ENCODE measurements at regions not wholly inside any gene's neighbourhood (a gene's known extent, or its start where the extent isn't known, plus 50 kb on each side); places are given as distances from the start of the nearest gene placed in this dataset.

DNA sequence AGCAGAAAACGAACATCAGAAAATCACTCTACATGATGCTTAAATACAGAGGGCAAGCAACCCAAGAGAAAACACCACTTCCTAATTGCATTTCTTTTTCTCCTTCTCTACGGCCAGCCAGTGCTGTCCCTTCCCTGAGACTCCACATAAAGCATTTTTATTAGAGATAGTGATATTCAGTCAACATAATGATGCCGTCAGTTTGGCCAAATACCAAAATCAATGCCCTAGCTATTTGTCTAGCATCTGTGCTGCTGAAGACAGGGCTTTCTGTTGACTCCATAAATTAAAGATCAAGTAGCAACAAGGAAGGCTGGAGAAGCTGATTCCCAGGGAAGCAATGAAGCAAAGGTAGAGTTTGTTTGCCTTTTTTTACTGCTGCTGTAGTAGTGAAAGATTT lies 1024.9 kb downstream of the REEP3 start:
- H3K4me3 Mint-ChIP-seq, result no peak overlapping the region
- H3K36me3 ChIP-seq (ENCODE audit: control insufficient read depth, insufficient read depth, low read length), result no peaks in the 10 kb centered on the region
- no peak overlapping the region for H3K27ac ChIP-seq (ENCODE audit: low read length)
- H3K36me3 Mint-ChIP-seq, result no peaks in the 10 kb centered on the region
- ATAC-seq (no peak), DNase-seq (no peak)
- no peaks in the 10 kb centered on the region for H3K27me3 Mint-ChIP-seq (ENCODE audit: low read depth in 2 of 2)
- H3K27ac Mint-ChIP-seq, result no peak overlapping the region
- no peaks in the 10 kb centered on the region for H3K27me3 ChIP-seq (ENCODE audit: control insufficient read depth, insufficient read depth, low read length)
- no peak overlapping the region for H3K4me3 ChIP-seq (ENCODE audit: low read length)
- H3K9me3 ChIP-seq (ENCODE audit: control insufficient read depth, insufficient read depth, low read length), result no peaks in the 10 kb centered on the region
- TF ChIP-seq, protein P1, sequence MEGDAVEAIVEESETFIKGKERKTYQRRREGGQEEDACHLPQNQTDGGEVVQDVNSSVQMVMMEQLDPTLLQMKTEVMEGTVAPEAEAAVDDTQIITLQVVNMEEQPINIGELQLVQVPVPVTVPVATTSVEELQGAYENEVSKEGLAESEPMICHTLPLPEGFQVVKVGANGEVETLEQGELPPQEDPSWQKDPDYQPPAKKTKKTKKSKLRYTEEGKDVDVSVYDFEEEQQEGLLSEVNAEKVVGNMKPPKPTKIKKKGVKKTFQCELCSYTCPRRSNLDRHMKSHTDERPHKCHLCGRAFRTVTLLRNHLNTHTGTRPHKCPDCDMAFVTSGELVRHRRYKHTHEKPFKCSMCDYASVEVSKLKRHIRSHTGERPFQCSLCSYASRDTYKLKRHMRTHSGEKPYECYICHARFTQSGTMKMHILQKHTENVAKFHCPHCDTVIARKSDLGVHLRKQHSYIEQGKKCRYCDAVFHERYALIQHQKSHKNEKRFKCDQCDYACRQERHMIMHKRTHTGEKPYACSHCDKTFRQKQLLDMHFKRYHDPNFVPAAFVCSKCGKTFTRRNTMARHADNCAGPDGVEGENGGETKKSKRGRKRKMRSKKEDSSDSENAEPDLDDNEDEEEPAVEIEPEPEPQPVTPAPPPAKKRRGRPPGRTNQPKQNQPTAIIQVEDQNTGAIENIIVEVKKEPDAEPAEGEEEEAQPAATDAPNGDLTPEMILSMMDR (IDR thresholded peaks at IDR 0.05), result no peak
- intact Hi-C loops (cut with micrococcal nuclease), result no loop called here
- H3K9me3 Mint-ChIP-seq, result peaks cover 2% of the 10 kb centered on the region in 2 donors
- 71% methylated on average over 2 of the region's 3 CpGs for WGBS (ENCODE audit: insufficient coverage)
- no peaks in the 10 kb centered on the region for H3K4me1 Mint-ChIP-seq
- H3K4me1 ChIP-seq (ENCODE audit: control insufficient read depth, insufficient read depth, low read length), result no peaks in the 10 kb centered on the region

DNA sequence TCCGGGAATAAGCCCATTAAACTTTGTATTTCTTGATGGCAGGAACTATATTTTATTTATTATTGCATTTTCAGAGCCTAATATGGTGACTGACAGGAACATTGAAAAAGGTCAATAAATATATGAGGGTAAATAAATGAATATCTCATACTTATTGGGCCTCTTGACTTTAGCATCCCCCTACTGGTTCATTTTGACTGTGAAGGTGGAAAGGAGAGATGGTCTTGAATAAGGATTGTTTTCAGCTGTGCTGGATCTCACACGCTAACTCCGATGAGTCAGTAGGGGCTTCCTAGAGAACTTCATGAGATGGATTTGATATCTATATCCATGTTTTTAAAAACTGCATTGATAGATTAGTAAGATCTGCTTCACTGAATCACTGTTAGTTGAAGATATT lies 1026.0 kb downstream of the REEP3 start:
- TF ChIP-seq, protein P1 (IDR thresholded peaks at IDR 0.05), result no peak
- Mint-ChIP-seq H3K27ac (no peak overlapping the region), H3K9me3 (peaks cover 5 to 13% of the 10 kb centered on the region in 2 donors), H3K4me3 (no peak overlapping the region), H3K27me3 (ENCODE audit: low read depth in 2 of 2) (no peaks in the 10 kb centered on the region), H3K36me3 (no peaks in the 10 kb centered on the region), H3K4me1 (no peaks in the 10 kb centered on the region)
- H3K4me1 ChIP-seq (ENCODE audit: control insufficient read depth, insufficient read depth, low read length), result no peaks in the 10 kb centered on the region
- no peak for DNase-seq
- no peaks in the 10 kb centered on the region for H3K9me3 ChIP-seq (ENCODE audit: control insufficient read depth, insufficient read depth, low read length)
- no peak for ATAC-seq
- no peaks in the 10 kb centered on the region for H3K36me3 ChIP-seq (ENCODE audit: control insufficient read depth, insufficient read depth, low read length)
- H3K27ac ChIP-seq (ENCODE audit: low read length), result no peak overlapping the region
- H3K4me3 ChIP-seq (ENCODE audit: low read length), result no peak overlapping the region
- no peaks in the 10 kb centered on the region for H3K27me3 ChIP-seq (ENCODE audit: control insufficient read depth, insufficient read depth, low read length)
- WGBS (ENCODE audit: insufficient coverage), result 94% methylated on average over 2 of the region's 3 CpGs
- intact Hi-C loops (cut with micrococcal nuclease), result no loop called here

DNA sequence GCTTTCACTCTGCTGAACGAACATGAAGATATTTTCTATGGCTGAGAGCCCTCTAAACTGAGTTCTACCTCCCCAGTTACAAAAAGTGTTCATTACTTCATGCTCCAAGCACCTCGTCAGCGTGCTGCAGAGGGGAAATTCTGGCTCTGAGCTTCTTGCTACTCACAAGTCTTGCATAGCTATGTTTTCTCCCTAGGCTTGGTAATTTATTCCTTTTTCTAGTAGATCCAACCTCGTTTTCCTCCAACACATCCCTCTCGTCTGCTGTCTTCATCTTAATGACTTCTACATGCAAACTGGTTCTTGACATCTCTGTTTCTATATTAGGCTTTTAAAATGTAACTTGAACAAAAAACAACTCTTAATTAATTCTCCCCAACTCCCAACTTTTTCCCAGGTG lies 1034.5 kb downstream of the REEP3 start:
- Histone ChIP-seq H3K36me3 (ENCODE audit: control insufficient read depth, insufficient read depth, low read length) (no peaks in the 10 kb centered on the region), H3K4me3 (ENCODE audit: low read length) (no peak overlapping the region), H3K9me3 (ENCODE audit: control insufficient read depth, insufficient read depth, low read length) (no peaks in the 10 kb centered on the region), H3K4me1 (ENCODE audit: control insufficient read depth, insufficient read depth, low read length) (no peaks in the 10 kb centered on the region), H3K27ac (ENCODE audit: low read length) (no peak overlapping the region), H3K27me3 (ENCODE audit: control insufficient read depth, insufficient read depth, low read length) (no peaks in the 10 kb centered on the region)
- no peak overlapping the region for H3K27ac Mint-ChIP-seq
- H3K9me3 Mint-ChIP-seq, result peaks cover 20 to 29% of the 10 kb centered on the region in 2 donors
- DNase-seq, result no peak
- no peaks in the 10 kb centered on the region for H3K27me3 Mint-ChIP-seq (ENCODE audit: low read depth in 2 of 2)
- no peak for ATAC-seq
- WGBS (ENCODE audit: insufficient coverage), result 71% methylated on average over 5 of the region's 5 CpGs
- H3K4me1 Mint-ChIP-seq, result no peaks in the 10 kb centered on the region
- H3K36me3 Mint-ChIP-seq, result no peaks in the 10 kb centered on the region
- intact Hi-C loops (cut with micrococcal nuclease), result no loop called here
- TF ChIP-seq, protein P1 (IDR thresholded peaks at IDR 0.05), result no peak
- H3K4me3 Mint-ChIP-seq, result no peak overlapping the region

DNA sequence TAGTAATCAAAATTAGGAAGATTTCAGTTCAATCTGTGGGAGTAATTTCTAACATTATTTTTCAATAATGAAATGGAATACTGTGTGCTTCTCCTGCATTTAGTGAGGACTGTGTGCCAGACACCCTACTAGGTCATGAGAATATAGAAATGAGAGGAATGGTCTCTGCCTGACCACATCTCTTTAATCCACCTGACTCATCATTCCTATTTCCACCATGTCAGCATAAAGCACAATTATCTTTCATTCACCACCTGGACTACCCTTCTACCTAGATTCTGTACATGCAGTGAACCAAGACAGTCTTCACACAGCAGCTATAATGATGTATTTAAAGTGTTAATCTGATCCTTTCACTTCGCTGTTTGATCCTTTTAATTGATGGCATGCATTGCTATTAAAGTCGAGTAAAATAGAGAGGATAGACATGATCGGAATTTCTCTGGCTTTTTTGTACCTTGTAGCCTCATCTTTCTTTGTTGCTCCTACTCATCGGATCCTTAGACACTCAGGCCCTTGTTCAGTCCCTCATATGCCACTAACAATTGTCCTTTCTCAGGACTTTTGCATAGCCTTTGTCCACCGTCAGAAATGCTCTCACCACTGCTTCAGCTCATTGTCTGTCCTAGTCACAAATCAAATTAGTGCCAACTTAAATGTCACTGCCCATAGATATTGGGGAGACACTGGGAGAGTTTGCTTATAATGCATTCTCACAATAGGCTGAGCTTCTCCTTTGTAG lies 1037.1 kb downstream of the REEP3 start:
- Mint-ChIP-seq H3K27ac (no peak overlapping the region), H3K4me3 (no peak overlapping the region), H3K9me3 (peaks cover 22 to 25% of the 10 kb centered on the region in 2 donors), H3K27me3 (ENCODE audit: low read depth in 2 of 2) (no peaks in the 10 kb centered on the region), H3K4me1 (no peaks in the 10 kb centered on the region), H3K36me3 (no peaks in the 10 kb centered on the region)
- Histone ChIP-seq H3K9me3 (ENCODE audit: control insufficient read depth, insufficient read depth, low read length) (no peaks in the 10 kb centered on the region), H3K4me3 (ENCODE audit: low read length) (no peak overlapping the region), H3K27ac (ENCODE audit: low read length) (no peak overlapping the region), H3K4me1 (ENCODE audit: control insufficient read depth, insufficient read depth, low read length) (no peaks in the 10 kb centered on the region), H3K27me3 (ENCODE audit: control insufficient read depth, insufficient read depth, low read length) (no peaks in the 10 kb centered on the region), H3K36me3 (ENCODE audit: control insufficient read depth, insufficient read depth, low read length) (no peaks in the 10 kb centered on the region)
- ATAC-seq, result no peak
- intact Hi-C loops (cut with micrococcal nuclease), result no loop called here
- WGBS (ENCODE audit: insufficient coverage), result 79% methylated on average over 5 of the region's 5 CpGs
- TF ChIP-seq, protein P1 (IDR thresholded peaks at IDR 0.05), result no peak
- DNase-seq, result no peak

All from natural killer cell (primary cell).